ENCODE measurements at regions not wholly inside any gene's neighbourhood (a gene's known extent, or its start where the extent isn't known, plus 50 kb on each side); places are given as distances from the start of the nearest gene placed in this dataset.
"Not testable (repeated sequence)": the region's sequence is repeated elsewhere in the genome, so short reads cannot be mapped to it uniquely, and the experiment has no call there.

- in situ Hi-C loops (cut with HindIII; ENCODE audit: low sequenced_read_pairs): no loop called here
Observed at GRCh38 chr10:118963933-118964332, 65.6 kb upstream of the NANOS1 start.

GRCh38 chr10:118964476-118964875 lies 65.0 kb upstream of the NANOS1 start:
- in situ Hi-C loops (cut with HindIII; ENCODE audit: low sequenced_read_pairs): not testable (repeated sequence)

GRCh38 chr10:118965096-118965495 lies 64.4 kb upstream of the NANOS1 start:
- in situ Hi-C loops (cut with HindIII; ENCODE audit: low sequenced_read_pairs): no loop called here

- in situ Hi-C loops (cut with HindIII; ENCODE audit: low sequenced_read_pairs): no loop called here
Observed at GRCh38 chr10:118965645-118966044, 63.9 kb upstream of the NANOS1 start.

- in situ Hi-C loops (cut with HindIII; ENCODE audit: low sequenced_read_pairs): no loop called here
Observed at GRCh38 chr10:118966076-118966849, 63.3 kb upstream of the NANOS1 start.

- in situ Hi-C loops (cut with HindIII; ENCODE audit: low sequenced_read_pairs): no loop called here
Observed at GRCh38 chr10:118966850-118967125, 62.7 kb upstream of the NANOS1 start.

GRCh38 chr10:118967160-118967559 lies 62.4 kb upstream of the NANOS1 start:
- in situ Hi-C loops (cut with HindIII; ENCODE audit: low sequenced_read_pairs): no loop called here

- in situ Hi-C loops (cut with HindIII; ENCODE audit: low sequenced_read_pairs): no loop called here
Observed at GRCh38 chr10:118968060-118968459, 61.5 kb upstream of the NANOS1 start.

GRCh38 chr10:118968482-118968881 lies 61.0 kb upstream of the NANOS1 start:
- in situ Hi-C loops (cut with HindIII; ENCODE audit: low sequenced_read_pairs): no loop called here

GRCh38 chr10:118969014-118969413 lies 60.5 kb upstream of the NANOS1 start:
- in situ Hi-C loops (cut with HindIII; ENCODE audit: low sequenced_read_pairs): no loop called here

GRCh38 chr10:118970770-118971169 lies 58.7 kb upstream of the NANOS1 start:
- in situ Hi-C loops (cut with HindIII; ENCODE audit: low sequenced_read_pairs): no loop called here

GRCh38 chr10:118971187-118971586 lies 58.3 kb upstream of the NANOS1 start:
- in situ Hi-C loops (cut with HindIII; ENCODE audit: low sequenced_read_pairs): no loop called here

- in situ Hi-C loops (cut with HindIII; ENCODE audit: low sequenced_read_pairs): no loop called here
Observed at GRCh38 chr10:118971876-118972275, 57.6 kb upstream of the NANOS1 start.

- in situ Hi-C loops (cut with HindIII; ENCODE audit: low sequenced_read_pairs): no loop called here
Observed at GRCh38 chr10:118973744-118974143, 55.8 kb upstream of the NANOS1 start.

GRCh38 chr10:118974951-118975350 lies 54.6 kb upstream of the NANOS1 start:
- in situ Hi-C loops (cut with HindIII; ENCODE audit: low sequenced_read_pairs): no loop called here

- in situ Hi-C loops (cut with HindIII; ENCODE audit: low sequenced_read_pairs): not testable (repeated sequence)
Observed at GRCh38 chr10:118976219-118976618, 53.3 kb upstream of the NANOS1 start.

- in situ Hi-C loops (cut with HindIII; ENCODE audit: low sequenced_read_pairs): no loop called here
Observed at GRCh38 chr10:118977022-118977599, 52.4 kb upstream of the NANOS1 start.

- in situ Hi-C loops (cut with HindIII; ENCODE audit: low sequenced_read_pairs): no loop called here
Observed at GRCh38 chr10:118977835-118978234, 51.7 kb upstream of the NANOS1 start.

GRCh38 chr10:118978316-118978997 lies 51.1 kb upstream of the NANOS1 start:
- in situ Hi-C loops (cut with HindIII; ENCODE audit: low sequenced_read_pairs): no loop called here

- in situ Hi-C loops (cut with HindIII; ENCODE audit: low sequenced_read_pairs): no loop called here
Observed at GRCh38 chr10:118978998-118979350, 50.5 kb upstream of the NANOS1 start.

GRCh38 chr10:118979661-118980060 lies 49.9 kb upstream of the NANOS1 start:
- in situ Hi-C loops (cut with HindIII; ENCODE audit: low sequenced_read_pairs): no loop called here
